Suprapubic skin (tissue), 4 donors: ENCODE measurements at regions not wholly inside any gene's neighbourhood (a gene's known extent, or its start where the extent isn't known, plus 50 kb on each side); places are given as distances from the start of the nearest gene placed in this dataset.

Experiments used
- DNase-seq, 2 donors: peaks; one replicate each; pipeline ENCODE4 v3.0.0-alpha.2; 2019; ENCODE audit warnings: low spot score in 2 of 2
- H3K27ac ChIP-seq: fragments of 200-600 bp; sonication (generic); one replicate; pipeline ENCODE4 v1.5.1; 2019
- H3K27me3 ChIP-seq: fragments of 200-600 bp; sonication (generic); one replicate; pipeline ENCODE4 v1.5.1; 2019
- H3K36me3 ChIP-seq: fragments of 200-600 bp; sonication (generic); one replicate; pipeline ENCODE4 v1.5.1; 2019
- H3K4me1 ChIP-seq: fragments of 200-600 bp; sonication (generic); one replicate; pipeline ENCODE4 v1.5.1; 2019
- H3K4me3 ChIP-seq: fragments of 200-600 bp; sonication (generic); one replicate; pipeline ENCODE4 v1.5.1; 2019; ENCODE audit warnings: mild to moderate bottlenecking
- H3K9me3 ChIP-seq: fragments of 200-600 bp; sonication (generic); one replicate; pipeline ENCODE4 v1.5.1; 2019
- CTCF ChIP-seq, 2 donors: fragments of 200-600 bp in 1 of 2; fragments of 450-650 bp in 1 of 2; sonication (generic) in 1 of 2; IDR thresholded peaks; one replicate each; pipeline ENCODE4 v1.5.1; 2016 to 2019; ENCODE audit warnings: antibody characterized with exemption in 2 of 2, mild to moderate bottlenecking in 1 of 2, moderate library complexity in 1 of 2
- EP300 ChIP-seq: sonication (generic); formaldehyde crosslinking; IDR thresholded peaks from one replicate; pipeline ENCODE4 v1.6.1; 2017; ENCODE audit warnings: antibody characterized with exemption
- POLR2A ChIP-seq, 2 donors: fragments of 450-650 bp; IDR thresholded peaks; one replicate each; pipeline ENCODE4 v1.6.1; 2017; ENCODE audit warnings: antibody characterized with exemption in 2 of 2, mild to moderate bottlenecking in 2 of 2, moderate library complexity in 2 of 2
- POLR2AphosphoS5 ChIP-seq, 3 donors: sonication (generic); formaldehyde crosslinking; IDR thresholded peaks; one replicate each; pipeline ENCODE4 v1.6.1; 2017; ENCODE audit warnings: antibody characterized with exemption in 3 of 3
- WGBS: methylation state at CpG from one replicate; pipeline ENCODE4 v1.1.5; 2018; 5-methylcytosine and 5-hydroxymethylcytosine counted together

- no peaks in the 10 kb centered on the region for H3K27me3 ChIP-seq
- no peaks in the 10 kb centered on the region for H3K36me3 ChIP-seq
- TF ChIP-seq POLR2AphosphoS5 (IDR thresholded peaks at IDR 0.05) (no peak), CTCF (IDR thresholded peaks at IDR 0.05) (no peak), EP300 (no peak), POLR2A (IDR thresholded peaks at IDR 0.05) (no peak)
- 96% methylated on average over 5 of the region's 5 CpGs for WGBS
- H3K9me3 ChIP-seq: peaks cover 3% of the 10 kb centered on the region
- no peak for DNase-seq
- H3K27ac ChIP-seq: no peak overlapping the region
- no peaks in the 10 kb centered on the region for H3K4me1 ChIP-seq
- H3K4me3 ChIP-seq: no peak overlapping the region
Observed at GRCh38 chr10:129157185-129157584, 309.9 kb upstream of the MGMT start.

- H3K4me1 ChIP-seq: no peaks in the 10 kb centered on the region
- no peaks in the 10 kb centered on the region for H3K27me3 ChIP-seq
- H3K9me3 ChIP-seq: peaks cover 3% of the 10 kb centered on the region
- WGBS: 18% methylated on average over 2 of the region's 2 CpGs
- no peak for DNase-seq
- no peak overlapping the region for H3K4me3 ChIP-seq
- H3K36me3 ChIP-seq: no peaks in the 10 kb centered on the region
- no peak overlapping the region for H3K27ac ChIP-seq
- TF ChIP-seq POLR2AphosphoS5 (IDR thresholded peaks at IDR 0.05) (no peak), POLR2A (IDR thresholded peaks at IDR 0.05) (no peak), CTCF (IDR thresholded peaks at IDR 0.05) (no peak), EP300 (no peak)
Observed at GRCh38 chr10:129161150-129161549, 305.9 kb upstream of the MGMT start.

DNA sequence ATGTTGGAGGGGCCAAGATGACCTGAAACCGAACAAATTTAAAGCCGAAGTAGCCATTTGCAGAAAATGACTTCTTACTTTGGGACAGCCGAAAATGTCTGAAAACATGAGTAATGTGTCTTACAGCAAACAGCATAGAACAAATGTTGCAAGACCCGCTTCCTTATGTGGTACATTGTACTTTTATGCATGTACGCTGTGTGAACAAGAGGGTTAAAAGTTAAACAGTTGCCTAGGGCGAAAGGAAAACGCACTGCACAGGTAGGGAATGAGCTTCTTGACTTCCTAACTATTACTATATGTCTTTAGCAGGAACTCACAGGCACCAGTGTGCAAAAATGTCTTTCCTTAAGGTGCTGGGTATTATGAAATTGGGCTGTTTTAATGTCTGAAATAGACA lies 303.5 kb upstream of the MGMT start:
- no peak for TF ChIP-seq CTCF (IDR thresholded peaks at IDR 0.05)
- TF ChIP-seq POLR2A (IDR thresholded peaks at IDR 0.05): no peak
- TF ChIP-seq POLR2AphosphoS5 (IDR thresholded peaks at IDR 0.05): no peak
- no peak for TF ChIP-seq EP300
- Histone ChIP-seq H3K36me3 (no peaks in the 10 kb centered on the region), H3K9me3 (peaks cover 3% of the 10 kb centered on the region), H3K27ac (no peak overlapping the region), H3K4me3 (no peak overlapping the region), H3K27me3 (no peaks in the 10 kb centered on the region), H3K4me1 (no peaks in the 10 kb centered on the region)
- DNase-seq: no peak
- WGBS: 73% methylated on average over 7 of the region's 7 CpGs

GRCh38 chr10:129165076-129165720 lies 301.8 kb upstream of the MGMT start:
- Histone ChIP-seq H3K4me1 (no peaks in the 10 kb centered on the region), H3K36me3 (no peaks in the 10 kb centered on the region), H3K27ac (no peak overlapping the region), H3K27me3 (no peaks in the 10 kb centered on the region), H3K9me3 (no peaks in the 10 kb centered on the region), H3K4me3 (no peak overlapping the region)
- WGBS: 81% methylated on average over 5 of the region's 5 CpGs
- TF ChIP-seq CTCF (IDR thresholded peaks at IDR 0.05): no peak
- no peak for TF ChIP-seq POLR2A (IDR thresholded peaks at IDR 0.05)
- DNase-seq: no peak

DNA sequence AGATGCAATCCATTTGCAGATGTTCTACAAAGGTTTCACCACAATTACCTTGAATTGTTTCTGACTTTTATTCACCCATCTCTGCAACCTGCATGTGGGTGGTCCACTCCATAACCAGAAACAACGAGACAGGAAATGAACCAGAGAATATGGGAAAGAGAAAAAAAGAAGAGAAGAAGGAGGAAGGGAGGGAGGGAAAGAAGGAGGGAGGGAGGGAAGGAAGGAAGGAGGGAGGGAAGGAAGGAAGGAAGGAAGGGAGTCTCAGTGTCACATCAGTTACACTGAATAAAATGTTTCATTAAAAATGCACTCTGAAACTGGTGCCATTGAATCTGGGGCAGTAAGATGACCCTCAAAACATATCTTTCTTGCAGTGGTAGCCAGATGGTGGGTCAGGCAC lies 301.3 kb upstream of the MGMT start:
- Histone ChIP-seq H3K27me3 (no peaks in the 10 kb centered on the region), H3K4me1 (no peaks in the 10 kb centered on the region), H3K27ac (no peak overlapping the region), H3K9me3 (no peaks in the 10 kb centered on the region), H3K36me3 (no peaks in the 10 kb centered on the region), H3K4me3 (no peak overlapping the region)
- WGBS: 27% methylated on average over 1 of the region's 1 CpG
- no peak for DNase-seq
- TF ChIP-seq POLR2A (IDR thresholded peaks at IDR 0.05) (no peak), EP300 (no peak), POLR2AphosphoS5 (IDR thresholded peaks at IDR 0.05) (no peak), CTCF (IDR thresholded peaks at IDR 0.05) (no peak)
